A673 (cell line): ENCODE measurements at regions not wholly inside any gene's neighbourhood (a gene's known extent, or its start where the extent isn't known, plus 50 kb on each side); places are given as distances from the start of the nearest gene placed in this dataset.

Experiments used
- BruUV-seq: library from RNA; stranded (reverse); fragments of 400-500 nt; replicated peaks from 2 replicates; lab custom pipeline; 2021; lab: Mats Ljungman, UMichigan
- CTCF ChIA-PET: fragments of 300-600 bp; sonication (Branson Sonifier 250); formaldehyde crosslinking; loops from one replicate; lab custom pipeline; 2022; ENCODE audit warnings: antibody characterized with exemption; lab: Charles Lee
- POLR2A ChIA-PET: fragments of 300-600 bp; sonication (Branson Sonifier 250); formaldehyde crosslinking; loops from one replicate; lab custom pipeline; 2022; ENCODE audit warnings: antibody characterized with exemption; ENCODE audit not compliant: low non-redundant PET; lab: Charles Lee
- DNase-seq: peaks from one replicate; pipeline ENCODE4 v3.0.0-alpha.2; 2015; ENCODE audit warnings: low spot score
- H3K27ac ChIP-seq: fragments of 200-600 bp; sonication (generic); 2 replicates; pipeline ENCODE4 v1.5.1; 2016; ENCODE audit warnings: mixed run types, low read depth, mild to moderate bottlenecking, mixed read lengths, antibody characterized with exemption, low read length; ENCODE audit not compliant: poor library complexity, severe bottlenecking
- H3K27me3 ChIP-seq: fragments of 200-600 bp; sonication (generic); replicated peaks from 2 replicates; pipeline ENCODE4 v1.6.1; 2017; ENCODE audit warnings: mixed run types, low read depth, mild to moderate bottlenecking, mixed read lengths, antibody characterized with exemption, low read length; ENCODE audit not compliant: insufficient read depth, poor library complexity
- H3K36me3 ChIP-seq: fragments of 200-600 bp; sonication (generic); 2 replicates; pipeline ENCODE4 v1.6.1; 2016; ENCODE audit warnings: mixed run types, mild to moderate bottlenecking, mixed read lengths, antibody characterized with exemption, low read length; ENCODE audit not compliant: insufficient read depth, poor library complexity, severe bottlenecking
- H3K4me1 ChIP-seq: fragments of 200-600 bp; sonication (generic); 2 replicates; pipeline ENCODE4 v1.6.1; 2017; ENCODE audit warnings: mixed run types, mild to moderate bottlenecking, mixed read lengths, antibody characterized with exemption, low read length; ENCODE audit not compliant: insufficient read depth, poor library complexity, severe bottlenecking
- H3K4me3 ChIP-seq: fragments of 200-600 bp; sonication (generic); 2 replicates; pipeline ENCODE4 v1.5.1; 2016; ENCODE audit warnings: low read depth, mixed run types, mild to moderate bottlenecking, mixed read lengths, low read length; ENCODE audit not compliant: poor library complexity, severe bottlenecking
- H3K9me3 ChIP-seq: fragments of 200-600 bp; sonication (generic); 2 replicates; pipeline ENCODE4 v1.6.1; 2016; ENCODE audit warnings: mixed run types, low read depth, mild to moderate bottlenecking, mixed read lengths, antibody characterized with exemption, low read length; ENCODE audit not compliant: poor library complexity, severe bottlenecking
- CTCF ChIP-seq: fragments of 300-800, 200-600 bp; sonication (generic); conservative IDR thresholded peaks from 2 replicates; pipeline ENCODE4 v1.5.1; 2017; ENCODE audit warnings: low read depth, mild to moderate bottlenecking, antibody characterized with exemption, low read length, moderate library complexity, mixed read lengths
- EZH2 ChIP-seq: fragments of 200-600 bp; sonication (generic); IDR thresholded peaks from 2 replicates; pipeline ENCODE4 v1.6.1; 2017; ENCODE audit warnings: borderline replicate concordance, low read depth, mild to moderate bottlenecking, mixed read lengths, antibody characterized with exemption, low read length; ENCODE audit not compliant: poor library complexity, severe bottlenecking
- intact Hi-C: fragments of 100-400 bp; cut with micrococcal nuclease; formaldehyde crosslinking; loops from one replicate; pipeline ENCODE4 v1.10.0; 2022; ENCODE audit not compliant: unreplicated experiment

DNA sequence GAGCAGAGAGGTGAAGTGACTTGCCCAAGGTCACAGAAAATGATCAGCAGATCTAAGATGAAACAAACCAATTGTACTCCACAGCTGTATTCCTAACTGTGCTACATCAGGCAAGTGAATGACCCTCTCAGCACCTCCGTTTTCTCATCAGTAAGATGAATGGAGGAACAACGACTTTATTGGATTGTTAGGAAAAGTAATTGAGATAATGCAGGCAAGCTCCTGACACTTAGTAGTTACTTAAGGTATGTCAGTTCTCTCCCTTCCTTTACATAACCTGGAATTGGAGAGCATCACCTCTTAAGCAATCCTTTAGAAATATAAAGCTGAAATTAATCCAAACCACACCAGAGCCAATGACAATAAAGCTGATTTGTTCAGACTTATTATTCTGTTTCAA, 451.2 kb upstream of the CD180 start:
- Histone ChIP-seq H3K4me1 (peaks cover 33% of the 10 kb centered on the region), H3K27me3 (no peaks in the 10 kb centered on the region), H3K27ac (no peak overlapping the region), H3K4me3 (no peak overlapping the region), H3K36me3 (no peaks in the 10 kb centered on the region), H3K9me3 (no peaks in the 10 kb centered on the region)
- POLR2A ChIA-PET: interaction anchor here (0.6 kb wide), 1 partner anchor 613 kb away, joined by 5 read pairs; no protein-coding TSS in a partner anchor
- CTCF ChIA-PET: no interaction called here
- no TSS peak for BruUV-seq
- no peak for TF ChIP-seq EZH2
- TF ChIP-seq CTCF: no peak
- intact Hi-C loops: loop anchor here (5.0 to 10.0 kb wide), 2 partner anchors 400 to 607 kb away; no protein-coding TSS in a partner anchor
- DNase-seq: no peak

DNA sequence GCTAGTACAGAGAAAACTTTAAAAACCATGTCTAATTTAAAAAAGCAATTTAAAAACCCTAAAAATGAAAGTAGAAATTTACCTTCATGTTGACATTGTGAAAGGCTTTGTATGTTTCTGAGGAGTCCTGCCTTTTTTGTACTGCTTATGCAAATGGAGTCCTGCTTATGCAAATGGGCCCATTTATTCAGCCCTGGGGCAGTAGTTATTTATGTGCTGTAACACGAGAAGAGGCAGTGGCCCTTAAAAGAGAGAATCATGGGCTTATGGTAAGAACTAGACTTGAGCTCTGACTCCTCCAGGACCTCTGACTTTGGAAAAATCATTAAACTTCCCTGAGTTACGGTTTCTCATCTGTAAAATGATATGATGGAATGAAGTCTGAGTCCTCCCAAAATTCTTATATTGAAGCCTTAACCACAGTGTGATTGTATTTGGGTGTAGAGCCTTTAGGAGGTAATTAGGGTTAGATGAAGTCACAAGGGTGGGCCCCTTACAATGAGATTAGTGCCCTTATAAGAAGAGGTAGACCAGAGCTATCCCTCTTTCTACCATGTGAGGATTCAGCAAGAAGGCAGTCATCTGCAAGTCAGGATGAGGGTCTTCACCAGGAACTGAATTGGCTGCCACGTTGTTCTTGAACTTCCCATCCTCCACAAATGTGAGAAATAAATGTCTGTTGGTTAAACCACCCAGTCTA, 447.8 kb upstream of the CD180 start:
- Histone ChIP-seq H3K27ac (no peak overlapping the region), H3K4me3 (no peak overlapping the region), H3K27me3 (no peaks in the 10 kb centered on the region), H3K36me3 (no peaks in the 10 kb centered on the region), H3K4me1 (peaks cover 29% of the 10 kb centered on the region), H3K9me3 (no peaks in the 10 kb centered on the region)
- BruUV-seq: no TSS peak
- no peak for DNase-seq
- CTCF ChIA-PET: no interaction called here
- intact Hi-C loops: loop anchor here (10.0 kb wide), 1 partner anchor 610 kb away; no protein-coding TSS in a partner anchor
- TF ChIP-seq CTCF: no peak
- no peak for TF ChIP-seq EZH2
- POLR2A ChIA-PET: no interaction called here

DNA sequence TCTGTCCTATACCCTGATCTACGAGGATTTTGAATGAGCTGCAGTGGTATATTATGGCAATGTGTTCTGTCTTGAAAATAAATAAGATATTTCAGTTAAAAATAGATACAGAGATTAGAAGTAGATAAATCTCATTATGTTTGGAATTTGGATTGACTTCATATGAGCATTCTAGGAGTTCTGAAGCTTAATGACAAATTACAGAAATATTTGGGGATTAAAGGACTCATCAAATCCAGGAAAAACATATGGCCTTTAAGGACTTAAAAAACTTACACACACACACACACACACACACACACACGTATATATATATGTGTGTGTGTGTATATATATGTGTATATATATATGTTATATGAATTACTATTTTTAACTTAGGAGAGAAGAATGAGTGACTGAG, 446.9 kb upstream of the CD180 start:
- DNase-seq: no peak
- CTCF ChIA-PET: no interaction called here
- TF ChIP-seq EZH2 (no peak), CTCF (no peak)

More for the DNA sequence above, 446.9 kb upstream of the CD180 start:
- BruUV-seq: no TSS peak
- intact Hi-C loops: loop anchor here (10.0 kb wide), 1 partner anchor 611 kb away; no protein-coding TSS in a partner anchor
- no peak overlapping the region for H3K27ac ChIP-seq
- H3K4me1 ChIP-seq: peaks cover 29% of the 10 kb centered on the region
- no peaks in the 10 kb centered on the region for H3K27me3 ChIP-seq
- POLR2A ChIA-PET: no interaction called here
- no peak overlapping the region for H3K4me3 ChIP-seq
- H3K36me3 ChIP-seq: no peaks in the 10 kb centered on the region
- H3K9me3 ChIP-seq: no peaks in the 10 kb centered on the region
